HCT116 (cell line): ENCODE measurements at regions not wholly inside any gene's neighbourhood (a gene's known extent, or its start where the extent isn't known, plus 50 kb on each side); places are given as distances from the start of the nearest gene placed in this dataset.
"Not testable (repeated sequence)": the region's sequence is repeated elsewhere in the genome, so short reads cannot be mapped to it uniquely, and the experiment has no call there.

Experiments used
- ATAC-seq: fragments of 200-7000 bp; cut with Tn5 transposase; 2 replicates; pipeline ENCODE4 v1.9.1; 2020; ENCODE audit warnings: mild to moderate bottlenecking, moderate library complexity
- BruUV-seq: library from RNA; stranded (reverse); fragments of 400-500 nt; replicated peaks from 2 replicates; lab custom pipeline; 2021; lab: Mats Ljungman, UMichigan
- CTCF ChIA-PET: fragments of 300-600 bp; sonication (Branson Sonifier 250); formaldehyde crosslinking; loops from one replicate; lab custom pipeline; 2021; ENCODE audit warnings: antibody characterized with exemption; lab: Charles Lee
- POLR2A ChIA-PET: fragments of 300-600, 350-600 bp; sonication (Branson Sonifier 250); formaldehyde crosslinking; loops from one replicate; lab custom pipeline; 2021; ENCODE audit warnings: antibody characterized with exemption; lab: Charles Lee
- RAD21 ChIA-PET, 2 experiments: fragments of 300-600 bp; sonication (Branson Sonifier 250); formaldehyde crosslinking; loops; one replicate each; lab custom pipeline; 2023; ENCODE audit warnings: low total read pairs in 2 of 2; ENCODE audit not compliant: uncharacterized antibody in 2 of 2, unreplicated experiment in 2 of 2, low non-redundant PET in 1 of 2; lab: Charles Lee
- DNase-seq: peaks from one replicate; pipeline ENCODE4 v3.0.0-alpha.2; 2010; ENCODE audit warnings: low read depth, low spot score
- H2AFZ ChIP-seq: fragments of 200-600 bp; shearing (Covaris generic), sonication (generic); 2 replicates; pipeline ENCODE4 v1.6.1; 2017; ENCODE audit warnings: low read depth, mixed run types, mixed read lengths, antibody characterized with exemption, low read length; ENCODE audit not compliant: poor library complexity, severe bottlenecking
- H3K27ac ChIP-seq: 2 replicates; pipeline ENCODE4 v1.5.1; 2012; ENCODE audit warnings: low read depth, low read length
- H3K27me3 ChIP-seq: fragments of 200-600 bp; sonication (generic); 2 replicates; pipeline ENCODE4 v1.6.1; 2016; ENCODE audit warnings: mixed run types, low read length, mixed read lengths; ENCODE audit not compliant: insufficient read depth
- H3K36me3 ChIP-seq, 2 experiments: fragments of 200-500 bp in 1 of 2; fragments of 200-600 bp in 1 of 2; sonication (Bioruptor generic) in 1 of 2; sonication (generic) in 1 of 2; 2 replicates each; pipeline versions ENCODE4 v1.5.1 to v1.6.1; 2014 to 2016; ENCODE audit warnings: low read length in 2 of 2, inconsistent platforms in 1 of 2, mixed read lengths in 1 of 2, mixed run types in 1 of 2; ENCODE audit not compliant: insufficient read depth in 2 of 2, control insufficient read depth in 1 of 2
- H3K4me1 ChIP-seq, 2 experiments: fragments of 200-600 bp in 1 of 2; sonication (generic) in 1 of 2; 2 replicates each; pipeline versions ENCODE4 v1.5.1 to v1.6.1; 2012 to 2017; ENCODE audit warnings: low read length in 2 of 2, inconsistent platforms in 1 of 2, mild to moderate bottlenecking in 1 of 2, mixed read lengths in 1 of 2, mixed run types in 1 of 2, moderate library complexity in 1 of 2; ENCODE audit not compliant: insufficient read depth in 2 of 2, control insufficient read depth in 1 of 2
- H3K4me2 ChIP-seq: fragments of 200-600 bp; sonication (generic); 2 replicates; pipeline ENCODE4 v1.6.1; 2017; ENCODE audit warnings: mixed run types, low read length, mixed read lengths
- H3K4me3 ChIP-seq, 2 experiments: fragments of 200-600 bp in 1 of 2; sonication (generic) in 1 of 2; replicated peaks in 1 of 2; 2 replicates each; pipeline ENCODE4 v1.5.1; 2011 to 2016; ENCODE audit warnings: low read length in 2 of 2, control low read depth in 1 of 2, low read depth in 1 of 2, mild to moderate bottlenecking in 1 of 2, mixed read lengths in 1 of 2, mixed run types in 1 of 2
- H3K79me2 ChIP-seq: fragments of 200-600 bp; sonication (generic); 2 replicates; pipeline ENCODE4 v1.6.1; 2017; ENCODE audit warnings: mild to moderate bottlenecking, mixed run types, low read length, moderate library complexity, mixed read lengths; ENCODE audit not compliant: insufficient read depth
- H3K9ac ChIP-seq: fragments of 200-600 bp; sonication (generic); 2 replicates; pipeline ENCODE4 v1.6.1; 2016; ENCODE audit warnings: low read length, mixed read lengths
- H3K9me2 ChIP-seq: fragments of 200-600 bp; sonication (generic), shearing (Covaris generic); 2 replicates; pipeline ENCODE4 v1.6.1; 2017; ENCODE audit warnings: mixed run types, mild to moderate bottlenecking, moderate library complexity; ENCODE audit not compliant: insufficient read depth
- H3K9me3 ChIP-seq, 2 experiments: fragments of 200-500 bp in 1 of 2; fragments of 200-600 bp in 1 of 2; sonication (Bioruptor generic) in 1 of 2; sonication (generic) in 1 of 2; 2 replicates each; pipeline ENCODE4 v1.6.1; 2014 to 2017; ENCODE audit warnings: low read length in 2 of 2, mixed read lengths in 2 of 2, inconsistent platforms in 1 of 2, low read depth in 1 of 2, mild to moderate bottlenecking in 1 of 2, mixed run types in 1 of 2, moderate library complexity in 1 of 2; ENCODE audit not compliant: control insufficient read depth in 1 of 2, insufficient read depth in 1 of 2
- H4K20me1 ChIP-seq: fragments of 200-600 bp; sonication (generic), shearing (Covaris generic); 2 replicates; pipeline ENCODE4 v1.6.1; 2017; ENCODE audit warnings: mixed run types, mild to moderate bottlenecking, moderate library complexity; ENCODE audit not compliant: insufficient read depth
- ATF3 ChIP-seq: IDR thresholded peaks from 2 replicates; pipeline ENCODE4 v1.6.1; 2012
- CBX3 ChIP-seq: IDR thresholded peaks from 2 replicates; pipeline ENCODE4 v1.6.1; 2012; ENCODE audit warnings: low read depth
- CTCF ChIP-seq, 3 experiments: fragments of 200-600 bp in 1 of 3; sonication (generic) in 1 of 3; IDR thresholded peaks in 2 of 3; conservative IDR thresholded peaks in 1 of 3; 2 replicates each; pipeline ENCODE4 v1.5.1; 2012 to 2017; ENCODE audit warnings: low read depth in 2 of 3, low read length in 2 of 3, antibody characterized with exemption in 1 of 3, borderline replicate concordance in 1 of 3, control low read depth in 1 of 3, mild to moderate bottlenecking in 1 of 3, mixed read lengths in 1 of 3, mixed run types in 1 of 3, moderate library complexity in 1 of 3; ENCODE audit not compliant: insufficient read depth in 1 of 3
- EGR1 ChIP-seq: IDR thresholded peaks from 2 replicates; pipeline ENCODE4 v1.6.1; 2012; ENCODE audit warnings: low read depth
- ELF1 ChIP-seq: IDR thresholded peaks from 2 replicates; pipeline ENCODE4 v1.6.1; 2012; ENCODE audit warnings: low read depth, borderline replicate concordance
- FOSL1 ChIP-seq: IDR thresholded peaks from 2 replicates; pipeline ENCODE4 v1.6.1; 2012; ENCODE audit warnings: low read depth
- POLR2AphosphoS5 ChIP-seq: IDR thresholded peaks from 2 replicates; pipeline ENCODE4 v1.6.1; 2011; ENCODE audit warnings: mild to moderate bottlenecking, low read depth, low read length, moderate library complexity
- SIN3A ChIP-seq: IDR thresholded peaks from 2 replicates; pipeline ENCODE4 v1.6.1; 2012; ENCODE audit warnings: low read depth
- SP1 ChIP-seq: IDR thresholded peaks from 2 replicates; pipeline ENCODE4 v1.6.1; 2012; ENCODE audit warnings: low read depth
- SRF ChIP-seq: IDR thresholded peaks from 2 replicates; pipeline ENCODE4 v1.6.1; 2012; ENCODE audit warnings: low read depth
- ZBTB33 ChIP-seq: IDR thresholded peaks from 2 replicates; pipeline ENCODE4 v1.6.1; 2011; ENCODE audit warnings: mild to moderate bottlenecking, low read length, moderate library complexity; ENCODE audit not compliant: insufficient replicate concordance; ENCODE audit errors: extremely low read depth
- intact Hi-C: fragments of 100-400 bp; cut with micrococcal nuclease; formaldehyde crosslinking; loops from 2 replicates; pipeline ENCODE4 v1.10.0; 2022
- TF ChIP-seq, protein P1 (sequence below): IDR thresholded peaks from 2 replicates; pipeline ENCODE4 v1.6.1; 2012

DNA sequence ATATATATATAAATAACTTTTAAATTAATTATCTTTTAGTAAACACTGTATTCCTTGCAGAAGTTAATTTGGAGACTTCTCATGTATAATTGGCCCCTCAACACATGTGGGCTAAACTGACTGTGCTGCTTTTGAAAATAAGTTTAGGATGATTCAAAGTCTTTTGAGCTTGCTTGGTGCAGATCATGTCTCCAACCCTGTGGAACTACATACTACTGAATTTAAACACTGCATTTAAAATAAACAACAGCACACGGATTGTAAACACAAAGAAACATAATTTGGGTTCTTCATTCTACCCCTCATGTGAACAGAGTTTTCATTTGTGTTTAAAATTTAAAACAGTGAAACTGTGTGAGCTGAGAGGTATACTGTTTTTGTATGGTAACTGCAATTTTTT is 167.7 kb downstream of the DDX1 start:
- no peak for TF ChIP-seq SIN3A
- no peak for TF ChIP-seq FOSL1
- TF ChIP-seq, protein P1, sequence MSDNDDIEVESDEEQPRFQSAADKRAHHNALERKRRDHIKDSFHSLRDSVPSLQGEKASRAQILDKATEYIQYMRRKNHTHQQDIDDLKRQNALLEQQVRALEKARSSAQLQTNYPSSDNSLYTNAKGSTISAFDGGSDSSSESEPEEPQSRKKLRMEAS: no peak
- TF ChIP-seq ATF3: no peak
- no peak for TF ChIP-seq SRF
- no peak for TF ChIP-seq POLR2AphosphoS5
- no peak for TF ChIP-seq ZBTB33
- TF ChIP-seq CBX3: no peak
- no peak for TF ChIP-seq CTCF (IDR thresholded peaks at IDR 0.05 in 2 of 3, conservative IDR thresholded peaks at IDR 0.05 in 1 of 3; ENCODE audit: borderline replicate concordance in 1 of 3, insufficient read depth in 1 of 3, low read depth in 2 of 3, low read length in 2 of 3)
- no peak for TF ChIP-seq ELF1
- no peak for TF ChIP-seq SP1
- no peak for TF ChIP-seq EGR1
- H3K27me3 ChIP-seq: peaks cover 20% of the 10 kb centered on the region; the same call in 1 of the 2 replicates
- intact Hi-C loops: no loop called here
- RAD21 ChIA-PET: no interaction called here
- no peaks in the 10 kb centered on the region for H3K9me2 ChIP-seq
- CTCF ChIA-PET: no interaction called here
- ATAC-seq: no peak
- POLR2A ChIA-PET: no interaction called here
- no peaks in the 10 kb centered on the region for H4K20me1 ChIP-seq
- no peak overlapping the region for H3K27ac ChIP-seq
- BruUV-seq: no TSS peak
- no peaks in the 10 kb centered on the region for H3K79me2 ChIP-seq
- no peak for DNase-seq
- H3K9me3 ChIP-seq: no peaks in the 10 kb centered on the region
- no peak overlapping the region for H3K9ac ChIP-seq
- H2AFZ ChIP-seq: no peak overlapping the region
- H3K4me1 ChIP-seq: no peaks in the 10 kb centered on the region
- H3K4me3 ChIP-seq: no peak overlapping the region
- H3K4me2 ChIP-seq: no peak overlapping the region
- no peaks in the 10 kb centered on the region for H3K36me3 ChIP-seq

GRCh38 chr2:15759791-15760190 is 168.1 kb downstream of the DDX1 start:
- H2AFZ ChIP-seq, H3K4me3 ChIP-seq, RAD21 ChIA-PET, CTCF ChIA-PET, BruUV-seq, intact Hi-C loops, H3K9me2 ChIP-seq, H3K9ac ChIP-seq, ATAC-seq, H3K27ac ChIP-seq, H3K9me3 ChIP-seq, H3K79me2 ChIP-seq, H3K4me1 ChIP-seq, H3K36me3 ChIP-seq, H3K4me2 ChIP-seq, POLR2A ChIA-PET, H4K20me1 ChIP-seq, DNase-seq: not testable (repeated sequence)
- peaks cover 20% of the 10 kb centered on the region; the same call in 1 of the 2 replicates for H3K27me3 ChIP-seq
